HCT116 (cell line): ENCODE measurements at regions not wholly inside any gene's neighbourhood (a gene's known extent, or its start where the extent isn't known, plus 50 kb on each side); places are given as distances from the start of the nearest gene placed in this dataset.

Experiments
- ATAC-seq: fragments of 200-7000 bp; cut with Tn5 transposase; 2 replicates; pipeline ENCODE4 v1.9.1; 2020; ENCODE audit warnings: mild to moderate bottlenecking, moderate library complexity
- BruUV-seq: library from RNA; stranded (reverse); fragments of 400-500 nt; replicated peaks from 2 replicates; lab custom pipeline; 2021; lab: Mats Ljungman, UMichigan
- CTCF ChIA-PET: fragments of 300-600 bp; sonication (Branson Sonifier 250); formaldehyde crosslinking; loops from one replicate; lab custom pipeline; 2021; ENCODE audit warnings: antibody characterized with exemption; lab: Charles Lee
- POLR2A ChIA-PET: fragments of 300-600, 350-600 bp; sonication (Branson Sonifier 250); formaldehyde crosslinking; loops from one replicate; lab custom pipeline; 2021; ENCODE audit warnings: antibody characterized with exemption; lab: Charles Lee
- RAD21 ChIA-PET, 2 experiments: fragments of 300-600 bp; sonication (Branson Sonifier 250); formaldehyde crosslinking; loops; one replicate each; lab custom pipeline; 2023; ENCODE audit warnings: low total read pairs in 2 of 2; ENCODE audit not compliant: uncharacterized antibody in 2 of 2, unreplicated experiment in 2 of 2, low non-redundant PET in 1 of 2; lab: Charles Lee
- DNase-seq: peaks from one replicate; pipeline ENCODE4 v3.0.0-alpha.2; 2010; ENCODE audit warnings: low read depth, low spot score
- H2AFZ ChIP-seq: fragments of 200-600 bp; shearing (Covaris generic), sonication (generic); 2 replicates; pipeline ENCODE4 v1.6.1; 2017; ENCODE audit warnings: low read depth, mixed run types, mixed read lengths, antibody characterized with exemption, low read length; ENCODE audit not compliant: poor library complexity, severe bottlenecking
- H3K27ac ChIP-seq: 2 replicates; pipeline ENCODE4 v1.5.1; 2012; ENCODE audit warnings: low read depth, low read length
- H3K27me3 ChIP-seq: fragments of 200-600 bp; sonication (generic); 2 replicates; pipeline ENCODE4 v1.6.1; 2016; ENCODE audit warnings: mixed run types, low read length, mixed read lengths; ENCODE audit not compliant: insufficient read depth
- H3K36me3 ChIP-seq, 2 experiments: fragments of 200-500 bp in 1 of 2; fragments of 200-600 bp in 1 of 2; sonication (Bioruptor generic) in 1 of 2; sonication (generic) in 1 of 2; 2 replicates each; pipeline versions ENCODE4 v1.5.1 to v1.6.1; 2014 to 2016; ENCODE audit warnings: low read length in 2 of 2, inconsistent platforms in 1 of 2, mixed read lengths in 1 of 2, mixed run types in 1 of 2; ENCODE audit not compliant: insufficient read depth in 2 of 2, control insufficient read depth in 1 of 2
- H3K4me1 ChIP-seq, 2 experiments: fragments of 200-600 bp in 1 of 2; sonication (generic) in 1 of 2; 2 replicates each; pipeline versions ENCODE4 v1.5.1 to v1.6.1; 2012 to 2017; ENCODE audit warnings: low read length in 2 of 2, inconsistent platforms in 1 of 2, mild to moderate bottlenecking in 1 of 2, mixed read lengths in 1 of 2, mixed run types in 1 of 2, moderate library complexity in 1 of 2; ENCODE audit not compliant: insufficient read depth in 2 of 2, control insufficient read depth in 1 of 2
- H3K4me2 ChIP-seq: fragments of 200-600 bp; sonication (generic); 2 replicates; pipeline ENCODE4 v1.6.1; 2017; ENCODE audit warnings: mixed run types, low read length, mixed read lengths
- H3K4me3 ChIP-seq, 2 experiments: fragments of 200-600 bp in 1 of 2; sonication (generic) in 1 of 2; replicated peaks in 1 of 2; 2 replicates each; pipeline ENCODE4 v1.5.1; 2011 to 2016; ENCODE audit warnings: low read length in 2 of 2, control low read depth in 1 of 2, low read depth in 1 of 2, mild to moderate bottlenecking in 1 of 2, mixed read lengths in 1 of 2, mixed run types in 1 of 2
- H3K79me2 ChIP-seq: fragments of 200-600 bp; sonication (generic); 2 replicates; pipeline ENCODE4 v1.6.1; 2017; ENCODE audit warnings: mild to moderate bottlenecking, mixed run types, low read length, moderate library complexity, mixed read lengths; ENCODE audit not compliant: insufficient read depth
- H3K9ac ChIP-seq: fragments of 200-600 bp; sonication (generic); 2 replicates; pipeline ENCODE4 v1.6.1; 2016; ENCODE audit warnings: low read length, mixed read lengths
- H3K9me2 ChIP-seq: fragments of 200-600 bp; sonication (generic), shearing (Covaris generic); 2 replicates; pipeline ENCODE4 v1.6.1; 2017; ENCODE audit warnings: mixed run types, mild to moderate bottlenecking, moderate library complexity; ENCODE audit not compliant: insufficient read depth
- H3K9me3 ChIP-seq, 2 experiments: fragments of 200-500 bp in 1 of 2; fragments of 200-600 bp in 1 of 2; sonication (Bioruptor generic) in 1 of 2; sonication (generic) in 1 of 2; 2 replicates each; pipeline ENCODE4 v1.6.1; 2014 to 2017; ENCODE audit warnings: low read length in 2 of 2, mixed read lengths in 2 of 2, inconsistent platforms in 1 of 2, low read depth in 1 of 2, mild to moderate bottlenecking in 1 of 2, mixed run types in 1 of 2, moderate library complexity in 1 of 2; ENCODE audit not compliant: control insufficient read depth in 1 of 2, insufficient read depth in 1 of 2
- H4K20me1 ChIP-seq: fragments of 200-600 bp; sonication (generic), shearing (Covaris generic); 2 replicates; pipeline ENCODE4 v1.6.1; 2017; ENCODE audit warnings: mixed run types, mild to moderate bottlenecking, moderate library complexity; ENCODE audit not compliant: insufficient read depth
- CBX3 ChIP-seq: IDR thresholded peaks from 2 replicates; pipeline ENCODE4 v1.6.1; 2012; ENCODE audit warnings: low read depth
- CEBPB ChIP-seq: IDR thresholded peaks from 2 replicates; pipeline ENCODE4 v1.6.1; 2012; ENCODE audit warnings: low read depth
- CTCF ChIP-seq, 3 experiments: fragments of 200-600 bp in 1 of 3; sonication (generic) in 1 of 3; IDR thresholded peaks in 2 of 3; conservative IDR thresholded peaks in 1 of 3; 2 replicates each; pipeline ENCODE4 v1.5.1; 2012 to 2017; ENCODE audit warnings: low read depth in 2 of 3, low read length in 2 of 3, antibody characterized with exemption in 1 of 3, borderline replicate concordance in 1 of 3, control low read depth in 1 of 3, mild to moderate bottlenecking in 1 of 3, mixed read lengths in 1 of 3, mixed run types in 1 of 3, moderate library complexity in 1 of 3; ENCODE audit not compliant: insufficient read depth in 1 of 3
- ELF1 ChIP-seq: IDR thresholded peaks from 2 replicates; pipeline ENCODE4 v1.6.1; 2012; ENCODE audit warnings: low read depth, borderline replicate concordance
- EZH2 ChIP-seq: fragments of 200-600 bp; sonication (generic); IDR thresholded peaks from 2 replicates; pipeline ENCODE4 v1.6.1; 2017; ENCODE audit warnings: antibody characterized with exemption, mixed run types
- EZH2phosphoT487 ChIP-seq: fragments of 200-600 bp; IDR thresholded peaks from 2 replicates; pipeline ENCODE4 v1.6.1; 2018; ENCODE audit warnings: antibody characterized with exemption, borderline replicate concordance
- FOSL1 ChIP-seq: IDR thresholded peaks from 2 replicates; pipeline ENCODE4 v1.6.1; 2012; ENCODE audit warnings: low read depth
- JUND ChIP-seq: IDR thresholded peaks from 2 replicates; pipeline ENCODE4 v1.6.1; 2012
- POLR2A ChIP-seq: IDR thresholded peaks from 2 replicates; pipeline ENCODE4 v1.7.0; 2011; ENCODE audit warnings: borderline replicate concordance; ENCODE audit not compliant: insufficient read depth, insufficient read length; ENCODE audit errors: extremely low read depth
- POLR2AphosphoS5 ChIP-seq: IDR thresholded peaks from 2 replicates; pipeline ENCODE4 v1.6.1; 2011; ENCODE audit warnings: mild to moderate bottlenecking, low read depth, low read length, moderate library complexity
- SIN3A ChIP-seq: IDR thresholded peaks from 2 replicates; pipeline ENCODE4 v1.6.1; 2012; ENCODE audit warnings: low read depth
- SP1 ChIP-seq: IDR thresholded peaks from 2 replicates; pipeline ENCODE4 v1.6.1; 2012; ENCODE audit warnings: low read depth
- YY1 ChIP-seq: IDR thresholded peaks from 2 replicates; pipeline ENCODE4 v1.6.1; 2011; ENCODE audit warnings: low read length, low read depth, moderate library complexity, mild to moderate bottlenecking; ENCODE audit not compliant: insufficient replicate concordance; ENCODE audit errors: extremely low read depth
- ZBTB33 ChIP-seq: IDR thresholded peaks from 2 replicates; pipeline ENCODE4 v1.6.1; 2011; ENCODE audit warnings: mild to moderate bottlenecking, low read length, moderate library complexity; ENCODE audit not compliant: insufficient replicate concordance; ENCODE audit errors: extremely low read depth
- ZFX ChIP-seq: fragments of 450-650 bp; IDR thresholded peaks from 2 replicates; pipeline ENCODE4 v1.6.1; 2017
- intact Hi-C: fragments of 100-400 bp; cut with micrococcal nuclease; formaldehyde crosslinking; loops from 2 replicates; pipeline ENCODE4 v1.10.0; 2022
- TF ChIP-seq, protein P1 (sequence below): IDR thresholded peaks from 2 replicates; pipeline ENCODE4 v1.6.1; 2012
- TF ChIP-seq, protein P2 (sequence below): IDR thresholded peaks from 2 replicates; pipeline ENCODE4 v1.6.1; 2012

- no peak for DNase-seq
- CTCF ChIA-PET = no interaction called here
- no peak overlapping the region for H3K27ac ChIP-seq
- H3K36me3 ChIP-seq = no peaks in the 10 kb centered on the region
- no peak for ATAC-seq
- H3K9ac ChIP-seq = no peak overlapping the region
- no peak overlapping the region for H3K4me2 ChIP-seq
- no peak overlapping the region for H3K4me3 ChIP-seq
- no peaks in the 10 kb centered on the region for H3K27me3 ChIP-seq
- no TSS peak for BruUV-seq
- RAD21 ChIA-PET = no interaction called here
- H4K20me1 ChIP-seq = no peaks in the 10 kb centered on the region
- no peak for TF ChIP-seq ZBTB33
- no peak for TF ChIP-seq CTCF (IDR thresholded peaks at IDR 0.05 in 2 of 3, conservative IDR thresholded peaks at IDR 0.05 in 1 of 3; ENCODE audit: borderline replicate concordance in 1 of 3, insufficient read depth in 1 of 3, low read depth in 2 of 3, low read length in 2 of 3)
- no peak for TF ChIP-seq EZH2phosphoT487
- no peak for TF ChIP-seq EZH2
- no peak for TF ChIP-seq CEBPB
- TF ChIP-seq POLR2A = no peak
- no peak for TF ChIP-seq JUND
- TF ChIP-seq ZFX = no peak
- TF ChIP-seq, protein P1, sequence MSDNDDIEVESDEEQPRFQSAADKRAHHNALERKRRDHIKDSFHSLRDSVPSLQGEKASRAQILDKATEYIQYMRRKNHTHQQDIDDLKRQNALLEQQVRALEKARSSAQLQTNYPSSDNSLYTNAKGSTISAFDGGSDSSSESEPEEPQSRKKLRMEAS = no peak
- no peak for TF ChIP-seq SIN3A
- no peak for TF ChIP-seq POLR2AphosphoS5
- TF ChIP-seq, protein P2, sequence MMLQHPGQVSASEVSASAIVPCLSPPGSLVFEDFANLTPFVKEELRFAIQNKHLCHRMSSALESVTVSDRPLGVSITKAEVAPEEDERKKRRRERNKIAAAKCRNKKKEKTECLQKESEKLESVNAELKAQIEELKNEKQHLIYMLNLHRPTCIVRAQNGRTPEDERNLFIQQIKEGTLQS = no peak
- TF ChIP-seq YY1 = no peak
- no peak for TF ChIP-seq SP1
- no peak for TF ChIP-seq FOSL1
- no peak for TF ChIP-seq ELF1
- TF ChIP-seq CBX3 = no peak
- H3K79me2 ChIP-seq = no peaks in the 10 kb centered on the region
- intact Hi-C loops = no loop called here
- no peaks in the 10 kb centered on the region for H3K4me1 ChIP-seq
- H2AFZ ChIP-seq = no peak overlapping the region
- no peaks in the 10 kb centered on the region for H3K9me2 ChIP-seq
- POLR2A ChIA-PET = no interaction called here
- peaks cover 0 to 6% of the 10 kb centered on the region in 2 experiments; a peak in 2 of 4 replicates for H3K9me3 ChIP-seq
These were observed 1490.3 kb downstream of the UQCRFS1 start for GRCh38 chr19:27722625-27723024.
